ENCODE measurements at regions not wholly inside any gene's neighbourhood (a gene's known extent, or its start where the extent isn't known, plus 50 kb on each side); places are given as distances from the start of the nearest gene placed in this dataset.

GRCh38 chr13:22320991-22321390 lies 650.1 kb downstream of the FGF9 start:
- Histone ChIP-seq H2BK5ac (ENCODE audit: insufficient read length, low read length) (no peak overlapping the region), H2AFZ (ENCODE audit: low read length) (no peak overlapping the region), H2AK5ac (ENCODE audit: insufficient read length, low read length) (no peak overlapping the region), H3K79me1 (ENCODE audit: insufficient read depth, low read depth, low read length, poor library complexity, severe bottlenecking) (no peaks in the 10 kb centered on the region), H3K27me3 (ENCODE audit: insufficient read depth, low read length) (no peaks in the 10 kb centered on the region), H4K8ac (replicated peaks; ENCODE audit: insufficient read length, low read depth, low read length) (no peak overlapping the region), H3K4me1 (ENCODE audit: insufficient read depth, low read length) (peaks cover 2% of the 10 kb centered on the region; the same call in 1 of the 2 replicates), H3K4ac (ENCODE audit: low read depth, low read length) (no peak overlapping the region), H2BK12ac (ENCODE audit: insufficient read length, low read depth, low read length) (no peak overlapping the region), H4K20me1 (ENCODE audit: control insufficient read depth, insufficient read depth, insufficient read length) (no peaks in the 10 kb centered on the region), H3K14ac (ENCODE audit: insufficient read depth, low read length) (no peak overlapping the region), H2BK120ac (ENCODE audit: low read depth, low read length, poor library complexity, severe bottlenecking) (no peak overlapping the region), H3K4me2 (ENCODE audit: insufficient read depth, insufficient read length, low read length) (no peak overlapping the region), H3K9me3 (ENCODE audit: control insufficient read depth, low read depth, low read length) (no peaks in the 10 kb centered on the region), H3K9ac (ENCODE audit: extremely low read depth, insufficient read length, low read length) (no peak overlapping the region), H3T11ph (ENCODE audit: low read length) (no peak overlapping the region), H2BK20ac (ENCODE audit: low read depth, low read length, poor library complexity, severe bottlenecking) (no peak overlapping the region), H3K18ac (ENCODE audit: insufficient read length, low read depth, low read length) (no peak overlapping the region), H2BK15ac (ENCODE audit: low read depth, low read length) (no peak overlapping the region), H3K23me2 (ENCODE audit: insufficient read length, low read depth, low read length, poor library complexity, severe bottlenecking) (no peaks in the 10 kb centered on the region), H3K23ac (ENCODE audit: insufficient read length, low read depth, low read length) (no peak overlapping the region), H4K5ac (ENCODE audit: insufficient read length, low read depth, low read length) (no peak overlapping the region), H4K91ac (ENCODE audit: insufficient read length, low read depth, low read length) (no peak overlapping the region), H3K27ac (ENCODE audit: insufficient read length, low read depth, low read length) (no peak overlapping the region), H3K56ac (ENCODE audit: insufficient read length, low read depth, low read length) (no peak overlapping the region), H3K79me2 (ENCODE audit: insufficient read depth, low read length) (no peaks in the 10 kb centered on the region)
- no peak overlapping the region for H3K4me3 Mint-ChIP-seq
- no peak for DNase-seq
- H3K36me3 Mint-ChIP-seq (ENCODE audit: insufficient read depth in 1 of 3, low read depth in 3 of 3): peaks cover 0 to 11% (median 0%) of the 10 kb centered on the region in 3 experiments; a peak in 3 of 7 replicates
- H3K4me1 Mint-ChIP-seq: peaks cover 14 to 24% of the 10 kb centered on the region in 2 experiments
- no peak overlapping the region for H3K27ac Mint-ChIP-seq
- no peaks in the 10 kb centered on the region; the same call in 1 of the 2 replicates for H3K27me3 Mint-ChIP-seq (ENCODE audit: low read depth)
- TF ChIP-seq CTCF (conservative IDR thresholded peaks at IDR 0.05): no peak
- WGBS (ENCODE audit: extremely low coverage, insufficient read length, low lambda C conversion rate): no CpG with 5 or more reads among the region's 3 CpGs
- peaks cover 4 to 11% of the 10 kb centered on the region in 2 experiments for H3K9me3 Mint-ChIP-seq
